Hindlimb muscle (tissue), 1 donor: ENCODE measurements at regions not wholly inside any gene's neighbourhood (a gene's known extent, or its start where the extent isn't known, plus 50 kb on each side); places are given as distances from the start of the nearest gene placed in this dataset.
"Not testable (repeated sequence)": the region's sequence is repeated elsewhere in the genome, so short reads cannot be mapped to it uniquely, and the experiment has no call there.

Source experiments
- DNase-seq: peaks from one replicate; pipeline ENCODE4 v3.0.0-alpha.2; 2013

- no peak for DNase-seq
Measured at GRCh38 chr12:83320350-83320749, 633.6 kb downstream of the TMTC2 start.

GRCh38 chr12:83318386-83319098 lies 631.8 kb downstream of the TMTC2 start:
- no peak for DNase-seq

- no peak for DNase-seq
Measured at GRCh38 chr12:83317595-83317994, 630.9 kb downstream of the TMTC2 start.

- DNase-seq: no peak
Measured at GRCh38 chr12:83313827-83314226, 627.1 kb downstream of the TMTC2 start.

GRCh38 chr12:83313322-83313721 lies 626.6 kb downstream of the TMTC2 start:
- no peak for DNase-seq

GRCh38 chr12:83276904-83277303 lies 590.2 kb downstream of the TMTC2 start:
- DNase-seq: no peak

- DNase-seq: no peak
Measured at GRCh38 chr12:83271201-83271600, 584.5 kb downstream of the TMTC2 start.

- no peak for DNase-seq
Measured at GRCh38 chr12:83265808-83266207, 579.1 kb downstream of the TMTC2 start.

GRCh38 chr12:83261998-83262397 lies 575.3 kb downstream of the TMTC2 start:
- no peak for DNase-seq

GRCh38 chr12:83260126-83260525 lies 573.4 kb downstream of the TMTC2 start:
- not testable (repeated sequence) for DNase-seq

- no peak for DNase-seq
Measured at GRCh38 chr12:83257726-83258125, 571.0 kb downstream of the TMTC2 start.

GRCh38 chr12:83256562-83256961 lies 569.9 kb downstream of the TMTC2 start:
- DNase-seq: no peak

- no peak for DNase-seq
Measured at GRCh38 chr12:83250866-83251265, 564.2 kb downstream of the TMTC2 start.

- no peak for DNase-seq
Measured at GRCh38 chr12:83245156-83245555, 558.5 kb downstream of the TMTC2 start.

GRCh38 chr12:83244001-83244400 lies 557.3 kb downstream of the TMTC2 start:
- DNase-seq: no peak

GRCh38 chr12:83233987-83234386 lies 547.3 kb downstream of the TMTC2 start:
- not testable (repeated sequence) for DNase-seq

GRCh38 chr12:83226960-83227359 lies 540.3 kb downstream of the TMTC2 start:
- not testable (repeated sequence) for DNase-seq

GRCh38 chr12:83225806-83226205 lies 539.1 kb downstream of the TMTC2 start:
- no peak for DNase-seq

GRCh38 chr12:83224012-83224411 lies 537.3 kb downstream of the TMTC2 start:
- DNase-seq: no peak

GRCh38 chr12:83220774-83221173 lies 534.1 kb downstream of the TMTC2 start:
- DNase-seq: no peak

GRCh38 chr12:83216230-83216629 lies 529.5 kb downstream of the TMTC2 start:
- DNase-seq: no peak

GRCh38 chr12:83214185-83214584 lies 527.5 kb downstream of the TMTC2 start:
- no peak for DNase-seq

GRCh38 chr12:83210933-83211332 lies 524.2 kb downstream of the TMTC2 start:
- DNase-seq: no peak

- no peak for DNase-seq
Measured at GRCh38 chr12:83199069-83199468, 512.4 kb downstream of the TMTC2 start.
